ENCODE measurements at regions not wholly inside any gene's neighbourhood (a gene's known extent, or its start where the extent isn't known, plus 50 kb on each side); places are given as distances from the start of the nearest gene placed in this dataset.

DNA sequence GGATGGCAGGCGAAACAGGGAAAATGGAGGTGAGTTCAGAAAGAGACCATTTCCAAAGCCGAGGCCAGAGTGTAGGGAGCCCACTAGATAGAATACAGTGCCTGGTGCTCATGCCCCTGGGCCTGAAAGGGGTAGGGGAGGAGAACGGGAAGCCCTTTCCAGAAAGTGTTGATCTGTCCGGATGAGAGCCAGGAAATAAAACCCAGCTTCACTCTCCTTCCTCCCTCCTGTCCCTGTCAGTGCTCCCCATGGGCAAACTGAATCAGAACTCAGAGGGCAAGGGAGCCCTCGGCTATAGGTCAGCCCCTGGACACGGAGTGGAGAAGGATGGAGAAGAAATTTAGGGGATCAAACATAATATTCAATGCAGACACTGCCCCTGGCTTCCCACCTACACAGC is 57.7 kb upstream of the RPL38 start:
- intact Hi-C loops (cut with DNase I) = no loop called here
- Histone ChIP-seq H3K27me3 (ENCODE audit: insufficient read depth in 3 of 3, low read length in 2 of 3) (peaks cover 0 to 8% (median 2%) of the 10 kb centered on the region in 3 donors), H3K4me1 (no peaks in the 10 kb centered on the region), H3K4me3 (no peak overlapping the region), H3K27ac (no peak overlapping the region), H3K9me3 (peaks cover 27% of the 10 kb centered on the region), H3K36me3 (ENCODE audit: insufficient read depth in 1 of 2, low read depth in 1 of 2) (no peaks in the 10 kb centered on the region)
- no peak for ATAC-seq
- TF ChIP-seq, protein P1, sequence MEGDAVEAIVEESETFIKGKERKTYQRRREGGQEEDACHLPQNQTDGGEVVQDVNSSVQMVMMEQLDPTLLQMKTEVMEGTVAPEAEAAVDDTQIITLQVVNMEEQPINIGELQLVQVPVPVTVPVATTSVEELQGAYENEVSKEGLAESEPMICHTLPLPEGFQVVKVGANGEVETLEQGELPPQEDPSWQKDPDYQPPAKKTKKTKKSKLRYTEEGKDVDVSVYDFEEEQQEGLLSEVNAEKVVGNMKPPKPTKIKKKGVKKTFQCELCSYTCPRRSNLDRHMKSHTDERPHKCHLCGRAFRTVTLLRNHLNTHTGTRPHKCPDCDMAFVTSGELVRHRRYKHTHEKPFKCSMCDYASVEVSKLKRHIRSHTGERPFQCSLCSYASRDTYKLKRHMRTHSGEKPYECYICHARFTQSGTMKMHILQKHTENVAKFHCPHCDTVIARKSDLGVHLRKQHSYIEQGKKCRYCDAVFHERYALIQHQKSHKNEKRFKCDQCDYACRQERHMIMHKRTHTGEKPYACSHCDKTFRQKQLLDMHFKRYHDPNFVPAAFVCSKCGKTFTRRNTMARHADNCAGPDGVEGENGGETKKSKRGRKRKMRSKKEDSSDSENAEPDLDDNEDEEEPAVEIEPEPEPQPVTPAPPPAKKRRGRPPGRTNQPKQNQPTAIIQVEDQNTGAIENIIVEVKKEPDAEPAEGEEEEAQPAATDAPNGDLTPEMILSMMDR (IDR thresholded peaks at IDR 0.05) = no peak
- WGBS, 3 donors = 38 to 48% (median 45%) methylated on average over 6 of the region's 6 CpGs
- DNase-seq = no peak

DNA sequence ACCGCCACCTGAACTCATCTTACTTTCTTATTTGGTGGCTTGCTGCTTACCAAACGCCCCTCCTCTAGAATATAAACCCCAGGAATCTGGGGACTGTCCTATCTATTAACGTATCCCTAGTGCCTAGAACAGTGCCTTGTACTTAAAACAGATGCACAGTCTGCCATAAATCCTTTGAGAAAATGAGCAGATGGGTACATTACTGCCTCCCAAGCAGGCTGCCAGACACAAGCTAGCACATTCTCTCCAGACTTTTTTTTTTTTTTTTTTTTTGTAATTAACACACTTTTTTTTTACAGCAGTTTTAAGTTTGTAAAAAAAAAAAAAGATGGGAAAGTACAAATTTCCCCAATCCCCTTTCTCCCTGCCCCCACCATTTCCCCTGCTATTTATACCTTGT is 57.3 kb upstream of the RPL38 start:
- no peak overlapping the region for H3K27ac ChIP-seq
- intact Hi-C loops (cut with DNase I) = no loop called here
- no peaks in the 10 kb centered on the region for H3K4me1 ChIP-seq
- 70 to 78% (median 73%) methylated on average over 3 of the region's 3 CpGs for WGBS, 3 donors
- no peak overlapping the region for H3K4me3 ChIP-seq
- TF ChIP-seq, protein P1 (IDR thresholded peaks at IDR 0.05) = no peak
- ATAC-seq = no peak
- no peak for DNase-seq
- H3K9me3 ChIP-seq = peaks cover 27% of the 10 kb centered on the region
- no peaks in the 10 kb centered on the region for H3K36me3 ChIP-seq (ENCODE audit: insufficient read depth in 1 of 2, low read depth in 1 of 2)
- peaks cover 0 to 8% (median 2%) of the 10 kb centered on the region in 3 donors for H3K27me3 ChIP-seq (ENCODE audit: insufficient read depth in 3 of 3, low read length in 2 of 3)

DNA sequence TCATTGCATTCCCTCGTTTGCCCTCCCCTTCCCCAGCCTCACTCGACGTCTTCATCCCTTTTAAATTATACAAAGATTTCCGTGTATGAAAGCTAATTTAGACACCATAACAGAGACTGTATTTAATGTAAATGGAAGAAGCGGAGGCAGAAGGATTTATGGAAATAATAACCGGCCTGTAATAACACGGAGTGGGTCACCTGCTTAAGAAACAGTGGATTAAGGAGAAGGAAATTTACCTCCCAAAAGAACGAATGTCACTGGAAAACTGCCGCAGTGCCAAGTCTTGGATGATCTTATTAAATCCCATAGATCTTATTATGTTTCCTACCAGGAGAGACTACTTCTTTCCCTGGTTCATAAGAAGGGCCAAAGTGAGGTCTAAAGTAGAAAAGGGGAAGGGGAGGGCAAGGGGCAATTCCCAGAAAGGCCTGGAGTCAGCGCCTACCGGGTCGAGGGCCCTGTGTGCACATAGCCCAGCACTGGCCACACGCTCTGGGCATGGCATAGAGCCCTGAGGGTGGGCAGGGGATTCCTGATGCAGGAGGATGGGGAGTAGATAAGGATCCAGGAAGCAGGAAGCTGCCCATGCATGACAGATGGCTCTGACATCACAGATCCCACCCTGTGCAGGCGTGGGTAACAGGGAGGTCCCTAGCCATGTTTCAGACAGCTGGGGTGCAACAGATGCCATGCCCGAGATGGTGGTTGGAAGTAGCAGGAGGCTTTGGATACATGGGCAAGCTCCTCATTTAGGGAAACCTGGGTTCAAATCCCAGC is 56.2 kb upstream of the RPL38 start:
- H3K27me3 ChIP-seq (ENCODE audit: insufficient read depth in 3 of 3, low read length in 2 of 3) = peaks cover 0 to 8% (median 2%) of the 10 kb centered on the region in 3 donors
- intact Hi-C loops (cut with DNase I) = no loop called here

DNA sequence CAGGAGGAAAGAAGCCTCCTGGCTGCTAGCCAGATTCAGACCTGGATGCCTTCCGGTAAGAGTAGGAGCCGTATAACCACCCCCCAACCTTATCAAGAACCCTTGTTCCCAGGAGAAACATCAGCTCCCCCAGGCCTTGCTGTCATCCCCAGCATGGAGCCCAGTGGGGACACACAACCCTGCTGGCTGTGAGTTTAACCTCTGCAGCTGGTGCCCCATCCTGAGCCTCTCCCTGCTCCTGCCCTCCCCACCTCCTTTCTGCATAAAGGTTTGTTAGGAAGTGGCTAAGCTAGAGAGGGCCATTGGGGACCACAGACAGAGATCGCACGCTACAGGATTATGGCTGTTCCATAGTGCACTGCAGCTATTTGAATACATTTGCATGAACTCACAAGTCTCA is 55.5 kb upstream of the RPL38 start:
- H3K9me3 ChIP-seq = peaks cover 13% of the 10 kb centered on the region
- no peaks in the 10 kb centered on the region for H3K4me1 ChIP-seq
- no peak for ATAC-seq
- TF ChIP-seq, protein P1 (IDR thresholded peaks at IDR 0.05) = no peak
- peaks cover 0 to 8% (median 2%) of the 10 kb centered on the region in 3 donors for H3K27me3 ChIP-seq (ENCODE audit: insufficient read depth in 3 of 3, low read length in 2 of 3)
- DNase-seq = no peak
- no peak overlapping the region for H3K4me3 ChIP-seq
- no peaks in the 10 kb centered on the region for H3K36me3 ChIP-seq (ENCODE audit: insufficient read depth in 1 of 2, low read depth in 1 of 2)
- WGBS, 3 donors = 69 to 75% (median 75%) methylated on average over 4 of the region's 4 CpGs
- H3K27ac ChIP-seq = no peak overlapping the region
- intact Hi-C loops (cut with DNase I) = no loop called here

More for the DNA sequence above, 56.2 kb upstream of the RPL38 start:
- Histone ChIP-seq H3K36me3 (ENCODE audit: insufficient read depth in 1 of 2, low read depth in 1 of 2) (no peaks in the 10 kb centered on the region), H3K4me3 (no peak overlapping the region), H3K9me3 (peaks cover 20% of the 10 kb centered on the region), H3K4me1 (no peaks in the 10 kb centered on the region), H3K27ac (no peak overlapping the region)
- TF ChIP-seq, protein P1 (IDR thresholded peaks at IDR 0.05) = no peak
- no peak for DNase-seq
- WGBS, 3 donors = 60 to 63% (median 61%) methylated on average over 15 of the region's 15 CpGs
- no peak for ATAC-seq

Measured in psoas muscle (tissue), 7 donors.